NCI-H1417 (cell line): ENCODE measurements at regions not wholly inside any gene's neighbourhood (a gene's known extent, or its start where the extent isn't known, plus 50 kb on each side); places are given as distances from the start of the nearest gene placed in this dataset.

Experiments
- DNase-seq, 3 experiments: peaks; one replicate each; lab custom pipeline; 2025; lab: John Stamatoyannopoulos, UW

GRCh38 chr10:131731780-131732630 is 168.8 kb upstream of the PPP2R2D start:
- no peak for DNase-seq

- DNase-seq, result no peak
These were observed 168.1 kb upstream of the PPP2R2D start for GRCh38 chr10:131732631-131733127.

GRCh38 chr10:131733596-131733995 is 167.2 kb upstream of the PPP2R2D start:
- DNase-seq, result no peak

- DNase-seq, result no peak
These were observed 165.2 kb upstream of the PPP2R2D start for GRCh38 chr10:131735577-131735976.

GRCh38 chr10:131736321-131736980 is 164.4 kb upstream of the PPP2R2D start:
- DNase-seq, result no peak

GRCh38 chr10:131737543-131738395 is 163.0 kb upstream of the PPP2R2D start:
- no peak for DNase-seq

GRCh38 chr10:131738396-131738735 is 162.4 kb upstream of the PPP2R2D start:
- DNase-seq, result no peak

GRCh38 chr10:131739206-131739605 is 161.6 kb upstream of the PPP2R2D start:
- no peak for DNase-seq

- DNase-seq, result no peak
These were observed 158.3 kb upstream of the PPP2R2D start for GRCh38 chr10:131742500-131742951.

- DNase-seq, result no peak
These were observed 157.3 kb upstream of the PPP2R2D start for GRCh38 chr10:131743190-131744151.

GRCh38 chr10:131744346-131744745 is 156.5 kb upstream of the PPP2R2D start:
- DNase-seq, result no peak

- no peak for DNase-seq
These were observed 155.2 kb upstream of the PPP2R2D start for GRCh38 chr10:131745591-131745990.

- no peak for DNase-seq
These were observed 154.5 kb upstream of the PPP2R2D start for GRCh38 chr10:131746241-131746711.

GRCh38 chr10:131746785-131747184 is 154.0 kb upstream of the PPP2R2D start:
- no peak for DNase-seq

GRCh38 chr10:131747251-131747650 is 153.6 kb upstream of the PPP2R2D start:
- DNase-seq, result no peak

GRCh38 chr10:131747791-131748190 is 153.0 kb upstream of the PPP2R2D start:
- DNase-seq, result no peak

- DNase-seq, result no peak
These were observed 152.6 kb upstream of the PPP2R2D start for GRCh38 chr10:131748191-131748590.

- peak in 2 of 3 experiments; percentile 4 to 16 for DNase-seq
These were observed 151.7 kb upstream of the PPP2R2D start for GRCh38 chr10:131748831-131749766.

GRCh38 chr10:131749767-131750142 is 151.1 kb upstream of the PPP2R2D start:
- peak in 1 of 3 experiments; percentile 16 for DNase-seq
